Astrocyte (in vitro differentiated cells and primary cell): ENCODE measurements at regions not wholly inside any gene's neighbourhood (a gene's known extent, or its start where the extent isn't known, plus 50 kb on each side); places are given as distances from the start of the nearest gene placed in this dataset.

Source experiments
- EZH2 ChIP-seq: IDR thresholded peaks from 2 replicates; pipeline ENCODE4 v1.6.1; 2012; ENCODE audit warnings: mild to moderate bottlenecking, low read length, inconsistent platforms; ENCODE audit not compliant: insufficient read depth
- TF ChIP-seq, protein P1 (sequence below): IDR thresholded peaks from 2 replicates; pipeline ENCODE4 v1.5.1; 2011; ENCODE audit warnings: low read depth, mild to moderate bottlenecking, inconsistent platforms, low read length, moderate library complexity; ENCODE audit not compliant: insufficient read depth

DNA sequence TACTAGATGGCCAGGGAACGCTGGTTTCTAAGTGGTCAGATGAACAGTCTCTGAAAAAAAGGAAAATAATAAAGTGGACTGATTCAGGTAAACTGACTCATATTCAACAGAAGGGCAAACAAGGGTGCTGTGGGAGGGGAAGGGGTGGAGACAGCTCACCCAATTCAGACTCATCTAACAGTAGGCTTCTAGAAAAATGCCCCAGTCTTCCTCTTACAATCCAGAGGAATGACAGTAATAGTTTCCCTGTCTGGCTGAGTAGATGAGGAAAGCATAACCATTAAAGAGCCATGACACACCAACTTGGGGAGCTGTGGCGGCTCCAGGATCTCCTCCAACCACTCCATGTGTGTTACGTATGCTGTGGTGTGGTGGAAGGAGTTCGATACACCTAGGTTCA, 231.4 kb upstream of the UMPS start:
- TF ChIP-seq, protein P1, sequence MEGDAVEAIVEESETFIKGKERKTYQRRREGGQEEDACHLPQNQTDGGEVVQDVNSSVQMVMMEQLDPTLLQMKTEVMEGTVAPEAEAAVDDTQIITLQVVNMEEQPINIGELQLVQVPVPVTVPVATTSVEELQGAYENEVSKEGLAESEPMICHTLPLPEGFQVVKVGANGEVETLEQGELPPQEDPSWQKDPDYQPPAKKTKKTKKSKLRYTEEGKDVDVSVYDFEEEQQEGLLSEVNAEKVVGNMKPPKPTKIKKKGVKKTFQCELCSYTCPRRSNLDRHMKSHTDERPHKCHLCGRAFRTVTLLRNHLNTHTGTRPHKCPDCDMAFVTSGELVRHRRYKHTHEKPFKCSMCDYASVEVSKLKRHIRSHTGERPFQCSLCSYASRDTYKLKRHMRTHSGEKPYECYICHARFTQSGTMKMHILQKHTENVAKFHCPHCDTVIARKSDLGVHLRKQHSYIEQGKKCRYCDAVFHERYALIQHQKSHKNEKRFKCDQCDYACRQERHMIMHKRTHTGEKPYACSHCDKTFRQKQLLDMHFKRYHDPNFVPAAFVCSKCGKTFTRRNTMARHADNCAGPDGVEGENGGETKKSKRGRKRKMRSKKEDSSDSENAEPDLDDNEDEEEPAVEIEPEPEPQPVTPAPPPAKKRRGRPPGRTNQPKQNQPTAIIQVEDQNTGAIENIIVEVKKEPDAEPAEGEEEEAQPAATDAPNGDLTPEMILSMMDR = no peak
- no peak for TF ChIP-seq EZH2
